GM21529 (cell line): ENCODE measurements at regions not wholly inside any gene's neighbourhood (a gene's known extent, or its start where the extent isn't known, plus 50 kb on each side); places are given as distances from the start of the nearest gene placed in this dataset.

Experiments used
- ATAC-seq: cut with Tn5 transposase; IDR thresholded peaks from one replicate; pipeline ENCODE4 v1.9.1; 2021; ENCODE audit not compliant: unreplicated experiment

DNA sequence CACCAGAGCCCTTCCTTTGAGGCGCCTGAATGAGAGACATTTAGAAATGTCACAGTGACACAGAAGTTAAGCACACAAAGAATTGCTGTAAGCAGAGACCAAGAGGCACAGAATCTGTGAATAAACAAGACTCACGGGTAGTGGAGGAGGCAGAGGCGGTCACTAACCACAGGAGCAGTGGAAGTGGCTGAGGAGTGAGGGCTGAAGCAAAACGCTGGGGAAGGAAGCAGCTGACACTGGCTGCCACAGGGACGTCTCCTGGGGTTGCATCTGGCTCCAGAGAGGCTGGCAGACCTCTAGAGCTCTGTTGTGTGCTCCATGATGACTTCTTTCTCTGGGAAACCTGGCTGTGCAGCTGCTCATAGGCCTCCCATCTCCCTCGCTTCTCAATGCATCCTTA is 65.0 kb upstream of the SLC2A12 start:
- ATAC-seq: no peak

DNA sequence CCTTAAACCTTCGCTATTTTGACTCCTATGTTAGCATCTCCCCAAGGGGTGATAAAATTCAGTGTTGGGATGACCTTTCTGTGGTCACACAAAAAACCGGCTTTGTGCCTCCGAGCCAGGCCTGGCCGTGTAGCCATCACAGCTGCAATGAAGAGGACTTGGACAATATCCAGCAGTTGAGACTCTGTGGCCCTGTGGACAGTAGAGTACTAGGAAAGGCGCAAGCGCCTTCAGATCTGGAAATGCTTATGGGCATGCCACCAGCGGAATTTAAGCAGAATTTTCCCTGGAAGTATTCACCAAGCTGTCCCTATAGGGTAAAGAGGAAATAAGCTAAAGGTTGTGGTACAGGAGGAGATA is 63.3 kb upstream of the SLC2A12 start:
- ATAC-seq: no peak

DNA sequence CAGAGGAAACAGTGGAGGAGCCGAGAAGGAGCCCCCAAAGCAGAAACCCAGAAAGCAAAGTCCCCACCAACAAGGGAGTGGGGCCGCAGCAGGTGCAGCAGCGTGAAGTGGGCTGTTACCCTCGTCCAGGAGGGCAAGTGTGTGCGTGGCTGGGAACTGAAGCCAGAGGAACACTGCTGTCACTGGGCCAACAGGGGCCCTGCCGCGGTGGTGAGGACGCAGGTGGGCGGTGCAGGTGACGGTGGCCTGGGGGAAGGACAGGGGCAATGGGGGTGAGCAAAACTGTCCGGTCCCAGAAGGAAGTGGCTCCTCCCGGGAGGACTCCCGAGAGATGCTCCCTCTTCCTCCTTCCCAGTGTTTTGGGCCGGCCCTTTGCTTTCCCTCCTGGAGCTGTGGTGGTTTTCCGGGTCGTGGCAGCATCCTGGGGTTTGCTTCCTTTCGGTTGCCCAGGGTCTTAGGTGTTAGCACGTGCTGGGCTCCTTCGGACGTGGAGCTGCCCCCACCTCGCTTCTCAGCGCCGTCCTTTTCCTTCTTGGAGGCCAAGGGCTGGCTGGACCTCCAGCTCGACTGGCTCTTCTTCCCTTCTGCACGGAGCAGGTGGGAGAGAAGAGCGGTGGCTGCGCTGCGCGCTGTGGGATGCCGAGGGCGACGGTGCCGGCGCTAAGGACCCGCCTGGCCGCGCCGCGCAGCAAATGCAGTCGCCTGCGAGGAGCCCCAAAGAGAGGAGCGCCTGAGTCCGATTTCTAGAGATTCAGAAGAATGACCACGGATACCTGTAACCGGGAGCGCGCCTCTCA is 62.7 kb upstream of the SLC2A12 start:
- no peak for ATAC-seq

DNA sequence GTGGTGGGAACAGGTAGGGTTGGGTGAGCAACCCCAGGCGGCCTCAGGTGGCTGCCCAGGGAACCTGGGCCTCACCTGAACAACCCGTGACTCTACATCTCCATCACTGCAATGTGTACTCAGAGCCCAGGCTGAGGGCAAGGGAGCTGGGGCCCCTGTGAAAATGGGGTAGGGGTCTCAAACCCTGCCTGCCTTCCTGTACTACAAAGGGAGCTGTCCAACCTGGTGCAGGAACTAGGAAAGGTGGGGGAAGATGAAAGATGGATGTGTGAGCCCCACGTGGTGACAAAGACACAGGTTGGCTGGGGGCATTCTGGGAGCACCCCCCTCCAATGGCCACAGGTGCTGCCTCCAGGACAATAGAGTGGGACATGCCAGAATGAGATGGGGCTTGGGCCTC is 62.1 kb upstream of the SLC2A12 start:
- ATAC-seq: no peak

DNA sequence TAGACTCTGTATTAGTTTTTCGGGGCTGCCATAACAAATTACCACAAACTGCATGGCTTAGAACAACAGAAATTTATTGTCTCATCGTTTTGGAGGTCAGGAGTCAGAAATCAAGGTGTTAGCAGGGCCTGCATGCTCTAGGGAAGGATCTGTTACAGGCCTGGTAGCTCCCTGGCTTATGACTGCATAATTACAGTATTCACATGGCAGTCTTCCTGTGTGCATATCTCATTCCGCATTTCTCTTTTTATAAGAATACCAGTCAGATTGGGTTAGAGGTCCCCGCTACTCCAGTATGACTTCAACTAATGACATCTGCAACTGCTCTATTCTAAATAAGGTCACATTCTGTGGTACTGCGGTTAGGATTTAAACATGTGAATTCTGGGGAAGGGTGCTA is 59.3 kb upstream of the SLC2A12 start:
- ATAC-seq: no peak

DNA sequence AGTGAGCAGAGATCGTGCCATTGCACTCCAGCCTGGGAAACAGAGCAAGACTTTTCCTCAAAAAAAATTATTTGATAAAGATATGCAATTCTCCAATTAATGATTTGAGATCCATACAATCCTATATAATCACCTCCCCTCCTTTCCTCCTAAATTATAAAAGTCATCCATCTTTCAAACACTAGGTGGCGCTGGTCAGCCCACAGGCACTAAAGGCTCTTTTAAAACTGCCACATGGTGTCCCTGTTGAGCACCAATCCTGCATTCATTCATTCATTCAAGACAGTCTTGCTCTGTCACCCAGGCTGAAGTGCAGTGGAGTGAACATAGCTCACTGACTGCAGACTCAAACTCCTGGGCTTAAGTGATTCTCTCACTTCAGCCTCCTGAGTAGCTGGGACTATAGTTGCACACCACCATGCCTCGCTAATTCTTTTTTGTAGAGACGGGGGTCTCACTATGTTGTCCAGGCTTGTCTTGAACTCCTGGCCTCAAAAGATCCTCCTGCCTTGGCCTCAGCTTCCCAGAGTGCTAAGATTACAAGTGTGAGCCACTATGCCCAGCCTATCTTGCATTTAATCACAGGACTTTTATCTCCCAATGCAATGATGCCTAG is 58.7 kb upstream of the SLC2A12 start:
- peak; percentile 59 for ATAC-seq

DNA sequence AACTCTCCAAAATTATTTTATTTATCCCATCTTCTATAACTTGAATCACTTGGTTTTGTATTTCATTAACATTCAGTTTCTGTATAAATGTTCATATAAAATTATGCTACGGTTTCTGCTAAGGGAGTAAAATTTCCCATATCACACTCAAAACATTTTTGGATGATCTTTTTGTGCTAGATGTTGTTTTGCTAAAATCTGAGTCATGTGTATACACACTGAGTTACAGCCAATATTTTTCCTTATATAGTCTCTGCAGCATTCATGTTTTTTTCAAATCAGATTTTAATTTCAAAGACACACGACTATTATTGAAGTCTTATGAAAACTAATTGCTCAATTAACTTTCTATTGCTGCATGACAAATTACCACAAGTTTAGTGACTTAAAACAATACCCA is 54.3 kb upstream of the SLC2A12 start:
- no peak for ATAC-seq

DNA sequence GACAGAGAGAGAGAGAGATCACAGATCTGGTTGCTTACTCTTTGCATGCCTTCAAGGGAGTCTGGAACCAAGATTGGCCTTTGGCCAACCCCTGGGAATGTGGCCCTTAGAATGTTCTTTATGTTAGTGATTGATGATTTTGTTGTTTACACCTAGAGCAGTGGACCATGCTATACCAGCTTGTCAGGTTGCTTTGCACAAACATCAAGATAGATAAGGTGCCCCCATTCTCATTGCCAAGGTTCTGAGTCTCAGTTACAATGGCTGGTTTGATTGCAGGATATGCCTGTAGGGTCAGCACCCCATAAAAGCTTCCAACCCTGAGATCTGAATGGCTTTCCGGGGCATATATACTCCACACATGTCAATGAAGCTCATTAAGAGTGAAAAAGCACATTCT is 53.5 kb upstream of the SLC2A12 start:
- ATAC-seq: no peak

DNA sequence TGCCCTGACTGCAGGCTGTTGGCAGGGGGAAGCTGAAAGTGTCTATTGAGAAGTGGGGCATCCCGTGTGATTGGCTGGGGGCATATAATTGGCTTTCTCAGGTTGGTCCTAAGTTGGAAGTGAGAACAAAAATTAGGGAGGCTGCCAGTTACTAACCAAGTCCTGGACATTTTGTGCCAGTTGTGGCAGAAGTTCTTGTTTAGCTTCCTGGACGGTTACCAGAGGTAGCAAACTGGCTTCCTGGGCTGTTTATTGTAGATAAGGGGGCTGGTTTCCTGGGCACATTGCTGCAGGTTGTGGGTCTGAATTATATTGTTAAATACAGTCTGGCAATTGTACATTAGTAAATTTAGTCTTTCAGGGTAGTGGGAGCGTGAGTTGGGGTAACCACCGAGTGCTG is 50.6 kb upstream of the SLC2A12 start:
- ATAC-seq: no peak
